IMR-90 (cell line): ENCODE measurements at regions not wholly inside any gene's neighbourhood (a gene's known extent, or its start where the extent isn't known, plus 50 kb on each side); places are given as distances from the start of the nearest gene placed in this dataset.

Experiments used
- ATAC-seq: fragments of 200-7000 bp; cut with Tn5 transposase; 2 replicates; pipeline ENCODE4 v1.9.1; 2020; ENCODE audit warnings: low read depth, mild to moderate bottlenecking, moderate library complexity
- BruUV-seq: library from RNA; stranded (reverse); fragments of 400-500 nt; replicated peaks from 2 replicates; lab custom pipeline; 2021; lab: Mats Ljungman, UMichigan
- CTCF ChIA-PET: fragments of 300-600 bp; formaldehyde crosslinking; extraction: SDS; loops from one replicate; lab custom pipeline; 2021; ENCODE audit warnings: antibody characterized with exemption; lab: Yijun Ruan, JAX
- POLR2A ChIA-PET: fragments of 300-600 bp; sonication (Branson Sonifier 250); formaldehyde crosslinking; loops from one replicate; lab custom pipeline; 2022; ENCODE audit warnings: antibody characterized with exemption; ENCODE audit not compliant: unreplicated experiment; lab: Charles Lee
- DNase-seq: peaks from one replicate; pipeline ENCODE4 v3.0.0; 2013
- H2AFZ ChIP-seq: replicated peaks from 2 replicates; pipeline ENCODE3; 2013; ENCODE audit warnings: low read length, mild to moderate bottlenecking; ENCODE audit not compliant: poor library complexity
- H2AK5ac ChIP-seq: 2 replicates; pipeline ENCODE4 v1.6.1; 2013; ENCODE audit warnings: low read depth, low read length, inconsistent platforms
- H2AK9ac ChIP-seq: replicated peaks from 2 replicates; pipeline ENCODE3; 2013; ENCODE audit warnings: mild to moderate bottlenecking, low read depth, low read length, moderate library complexity; ENCODE audit not compliant: poor library complexity
- H2BK120ac ChIP-seq: 2 replicates; pipeline ENCODE4 v1.6.1; 2013; ENCODE audit warnings: low read depth, low read length, inconsistent platforms
- H2BK15ac ChIP-seq: 3 replicates; pipeline ENCODE4 v1.6.1; 2013; ENCODE audit warnings: low read depth, low read length, inconsistent platforms
- H2BK20ac ChIP-seq: 2 replicates; pipeline ENCODE4 v1.6.1; 2013; ENCODE audit warnings: low read depth, mild to moderate bottlenecking, inconsistent platforms, low read length, moderate library complexity
- H2BK5ac ChIP-seq: 2 replicates; pipeline ENCODE4 v1.6.1; 2013; ENCODE audit warnings: mild to moderate bottlenecking, low read depth, low read length, inconsistent platforms; ENCODE audit not compliant: poor library complexity, severe bottlenecking
- H3K14ac ChIP-seq: replicated peaks from 2 replicates; pipeline ENCODE4 v1.6.1; 2013; ENCODE audit warnings: low read depth, low read length, inconsistent platforms
- H3K18ac ChIP-seq: 2 replicates; pipeline ENCODE4 v1.6.1; 2013; ENCODE audit warnings: low read depth, low read length, control low read depth
- H3K23ac ChIP-seq: 2 replicates; pipeline ENCODE4 v1.6.1; 2013; ENCODE audit warnings: low read depth, low read length, inconsistent platforms
- H3K27ac ChIP-seq: 2 replicates; pipeline ENCODE4 v1.5.1; 2013; ENCODE audit warnings: mild to moderate bottlenecking, control low read depth, low read length; ENCODE audit not compliant: insufficient read depth
- H3K27me3 ChIP-seq: 2 replicates; pipeline ENCODE4 v1.6.1; 2013; ENCODE audit warnings: low read length; ENCODE audit not compliant: control insufficient read depth, insufficient read depth
- H3K36me3 ChIP-seq: 2 replicates; pipeline ENCODE4 v1.6.1; 2013; ENCODE audit warnings: low read length, mixed read lengths; ENCODE audit not compliant: control insufficient read depth, insufficient read depth
- H3K4ac ChIP-seq: 2 replicates; pipeline ENCODE4 v1.6.1; 2013; ENCODE audit warnings: low read depth, low read length, inconsistent platforms
- H3K4me1 ChIP-seq: 2 replicates; pipeline ENCODE4 v1.6.1; 2013; ENCODE audit warnings: low read length, mixed read lengths; ENCODE audit not compliant: control insufficient read depth, insufficient read depth
- H3K4me2 ChIP-seq: 2 replicates; pipeline ENCODE4 v1.6.1; 2013; ENCODE audit warnings: low read depth, mild to moderate bottlenecking, control low read depth, low read length, moderate library complexity
- H3K4me3 ChIP-seq: 2 replicates; pipeline ENCODE4 v1.5.1; 2013; ENCODE audit warnings: low read depth, mild to moderate bottlenecking, control low read depth, low read length, moderate library complexity; ENCODE audit not compliant: insufficient read depth
- H3K56ac ChIP-seq: 2 replicates; pipeline ENCODE4 v1.6.1; 2013; ENCODE audit warnings: low read length, inconsistent platforms; ENCODE audit not compliant: insufficient read depth; ENCODE audit errors: extremely low read depth
- H3K79me1 ChIP-seq, 2 experiments: 2 replicates each; pipeline ENCODE4 v1.6.1; 2013; ENCODE audit warnings: low read length in 2 of 2, inconsistent platforms in 1 of 2, low read depth in 1 of 2
- H3K9ac ChIP-seq: 2 replicates; pipeline ENCODE4 v1.6.1; 2013; ENCODE audit warnings: low read depth, low read length, control low read depth
- H3K9me1 ChIP-seq: 2 replicates; pipeline ENCODE4 v1.6.1; 2013; ENCODE audit warnings: low read length, inconsistent platforms; ENCODE audit not compliant: insufficient read depth
- H3K9me3 ChIP-seq: 2 replicates; pipeline ENCODE4 v1.6.1; 2013; ENCODE audit warnings: low read length; ENCODE audit not compliant: control insufficient read depth, insufficient read depth
- H4K20me1 ChIP-seq: 2 replicates; pipeline ENCODE4 v1.6.1; 2013; ENCODE audit warnings: low read length, inconsistent platforms; ENCODE audit not compliant: insufficient read depth
- H4K5ac ChIP-seq: 2 replicates; pipeline ENCODE4 v1.6.1; 2013; ENCODE audit warnings: mild to moderate bottlenecking, low read depth, low read length, control low read depth
- H4K8ac ChIP-seq, 2 experiments: 2 replicates each; pipeline ENCODE4 v1.6.1; 2013; ENCODE audit warnings: low read depth in 2 of 2, low read length in 2 of 2, control low read depth in 1 of 2, inconsistent platforms in 1 of 2
- H4K91ac ChIP-seq: 2 replicates; pipeline ENCODE4 v1.6.1; 2013; ENCODE audit warnings: low read depth, low read length, inconsistent platforms; ENCODE audit not compliant: insufficient read depth
- CEBPB ChIP-seq: IDR thresholded peaks from 2 replicates; pipeline ENCODE4 v1.6.1; 2012; ENCODE audit warnings: low read depth, low read length, improper control_type of control experiment
- MAFK ChIP-seq: IDR thresholded peaks from 2 replicates; pipeline ENCODE4 v1.6.1; 2012; ENCODE audit warnings: low read depth, low read length, improper control_type of control experiment
- WGBS, 2 experiments: methylation state at CpG; one replicate each; pipeline versions ENCODE4 v1.1.5 to v1.1.7; 2013; ENCODE audit warnings: missing lambda C conversion rate in 2 of 2; ENCODE audit not compliant: insufficient read length in 1 of 2; ENCODE audit errors: extremely low coverage in 2 of 2; 5-methylcytosine and 5-hydroxymethylcytosine counted together
- dilution Hi-C: fragments of 300-500 bp; cut with HindIII; formaldehyde crosslinking; loops from one replicate; pipeline ENCODE4 v1.14.3; 2018; ENCODE audit warnings: low sequenced_read_pairs; ENCODE audit not compliant: unreplicated experiment
- in situ Hi-C: fragments of 300-500 bp; cut with MboI; formaldehyde crosslinking; loops from 3 replicates; pipeline ENCODE4 v1.14.3; 2019; ENCODE audit warnings: low sequenced_read_pairs, inconsistent platforms, mixed read lengths
- intact Hi-C: fragments of 100-400 bp; cut with micrococcal nuclease; formaldehyde crosslinking; loops from 2 replicates; pipeline ENCODE4 v1.10.0; 2022

DNA sequence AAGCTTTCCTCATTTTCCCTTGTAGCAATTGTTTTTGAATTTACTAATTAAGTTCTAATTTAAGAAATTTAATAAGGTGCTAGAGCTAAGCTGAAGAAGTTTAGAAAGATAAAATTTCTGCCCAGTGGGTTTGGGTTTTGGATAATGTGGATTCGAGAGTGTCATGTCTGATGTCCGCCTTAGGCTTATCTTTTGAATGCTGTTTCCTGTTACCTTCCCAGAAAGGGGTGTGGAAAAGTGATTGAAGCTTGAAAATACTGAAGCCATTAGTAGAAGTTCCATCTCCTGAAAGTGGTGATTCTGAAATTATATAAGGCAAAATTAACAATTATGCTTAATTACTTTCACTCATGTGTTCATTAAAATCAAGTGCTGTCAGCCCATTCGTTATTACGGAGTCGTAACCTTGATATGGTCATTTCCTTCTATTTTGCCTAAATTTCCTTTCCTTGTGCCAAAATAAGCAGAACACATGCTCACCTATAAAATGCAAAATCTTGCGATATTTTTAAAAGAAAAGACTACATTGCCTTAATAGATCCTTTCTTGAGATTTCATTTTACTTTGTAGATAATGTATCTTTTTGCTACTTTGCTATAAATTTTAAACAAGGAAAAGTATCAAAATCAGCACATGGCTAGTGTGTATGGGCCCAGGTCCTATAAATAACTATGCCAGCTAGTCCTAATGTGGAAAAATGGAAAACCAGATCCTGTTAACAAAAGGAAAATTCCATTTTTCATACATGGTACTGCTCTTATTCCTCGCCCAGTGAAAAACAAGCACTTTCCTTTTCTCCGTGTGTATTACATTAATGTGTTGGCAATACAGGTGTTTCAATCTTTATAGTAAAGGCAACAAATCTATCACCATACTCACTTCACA is 97.3 kb downstream of the ICOS start (continued):
- TF ChIP-seq CEBPB, result no peak

DNA sequence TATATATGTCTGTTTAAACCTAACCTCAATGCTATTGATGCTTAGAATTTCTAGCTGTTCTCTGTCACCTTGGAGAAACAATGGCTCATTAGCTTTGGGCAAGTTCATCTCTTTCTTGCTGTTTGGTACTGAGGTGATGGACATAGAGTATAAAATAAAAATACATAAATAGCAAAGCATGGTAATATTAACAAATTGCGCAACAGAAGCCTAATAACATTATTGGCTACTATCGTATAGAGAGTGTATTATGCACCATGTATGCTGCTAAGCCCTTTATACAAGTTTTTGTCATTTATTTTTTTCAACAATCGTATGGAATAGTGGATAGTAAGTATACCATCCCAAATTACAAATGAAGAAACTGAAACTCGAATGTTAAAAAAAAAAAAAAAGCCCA is 100.1 kb downstream of the ICOS start:
- ATAC-seq (no peak), DNase-seq (no peak)
- Histone ChIP-seq H3K9me3 (no peaks in the 10 kb centered on the region), H3K14ac (no peak overlapping the region), H2BK20ac (no peak overlapping the region), H4K20me1 (no peaks in the 10 kb centered on the region), H3K79me1 (no peaks in the 10 kb centered on the region), H3K4me3 (no peak overlapping the region), H2AK5ac (no peak overlapping the region), H3K4me1 (no peaks in the 10 kb centered on the region), H2AK9ac (no peak overlapping the region), H2BK5ac (no peak overlapping the region), H3K9ac (no peak overlapping the region), H3K4me2 (no peak overlapping the region), H3K27me3 (peaks cover 3% of the 10 kb centered on the region), H2BK120ac (no peak overlapping the region), H3K9me1 (no peaks in the 10 kb centered on the region), H3K18ac (no peak overlapping the region), H3K27ac (no peak overlapping the region), H3K4ac (no peak overlapping the region), H2BK15ac (no peak overlapping the region), H4K5ac (no peak overlapping the region), H3K36me3 (no peaks in the 10 kb centered on the region), H4K8ac (no peak overlapping the region), H3K56ac (no peak overlapping the region), H2AFZ (no peak overlapping the region), H3K23ac (no peak overlapping the region), H4K91ac (no peak overlapping the region)
- TF ChIP-seq CEBPB, result peak; percentile 79
- TF ChIP-seq MAFK, result no peak
- no TSS peak for BruUV-seq
- ChIA-PET POLR2A (no interaction called here), CTCF (no interaction called here)
- intact Hi-C loops, result no loop called here
- dilution Hi-C loops, result no loop called here
- WGBS, 2 experiments, result no CpG with 5 or more reads among the region's 4 CpGs
- in situ Hi-C loops, result no loop called here
